Cardiac fibroblast (primary cell): ENCODE measurements at regions not wholly inside any gene's neighbourhood (a gene's known extent, or its start where the extent isn't known, plus 50 kb on each side); places are given as distances from the start of the nearest gene placed in this dataset.

Experiments used
- DNase-seq, 2 donors: peaks; one replicate each; pipeline versions ENCODE4 v3.0.0 to v3.0.0-alpha.2; 2010; ENCODE audit warnings: low read depth in 2 of 2
- H3K4me3 ChIP-seq, 2 donors: replicated peaks in 1 of 2; 1 replicate in 1 of 2; 2 replicates in 1 of 2; pipeline ENCODE4 v1.5.1; 2011; ENCODE audit warnings: low read depth in 2 of 2, low read length in 2 of 2, mild to moderate bottlenecking in 2 of 2, moderate library complexity in 1 of 2
- TF ChIP-seq, protein P1 (sequence below): IDR thresholded peaks from one replicate; pipeline ENCODE4 v1.5.1; 2011; ENCODE audit warnings: low read depth, mild to moderate bottlenecking, low read length, inconsistent platforms

DNA sequence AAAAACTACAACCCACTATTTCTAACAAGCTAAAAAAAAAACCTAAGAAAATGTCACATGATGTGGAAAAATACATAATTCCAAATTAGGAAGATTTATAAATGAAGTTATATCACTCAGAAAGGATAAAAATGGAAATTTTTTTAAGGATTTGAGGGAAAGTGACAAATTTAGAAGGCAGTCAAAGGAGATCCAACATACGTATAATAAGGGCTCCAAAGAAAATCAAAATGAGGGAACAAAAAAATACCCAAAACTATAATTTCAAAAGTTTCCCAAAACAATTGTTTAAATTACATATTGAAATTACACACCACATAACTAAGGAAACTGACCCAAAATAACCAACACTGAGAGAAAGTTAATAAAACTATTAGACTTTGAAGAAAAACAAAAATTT is 381.1 kb upstream of the KAZN start:
- TF ChIP-seq, protein P1, sequence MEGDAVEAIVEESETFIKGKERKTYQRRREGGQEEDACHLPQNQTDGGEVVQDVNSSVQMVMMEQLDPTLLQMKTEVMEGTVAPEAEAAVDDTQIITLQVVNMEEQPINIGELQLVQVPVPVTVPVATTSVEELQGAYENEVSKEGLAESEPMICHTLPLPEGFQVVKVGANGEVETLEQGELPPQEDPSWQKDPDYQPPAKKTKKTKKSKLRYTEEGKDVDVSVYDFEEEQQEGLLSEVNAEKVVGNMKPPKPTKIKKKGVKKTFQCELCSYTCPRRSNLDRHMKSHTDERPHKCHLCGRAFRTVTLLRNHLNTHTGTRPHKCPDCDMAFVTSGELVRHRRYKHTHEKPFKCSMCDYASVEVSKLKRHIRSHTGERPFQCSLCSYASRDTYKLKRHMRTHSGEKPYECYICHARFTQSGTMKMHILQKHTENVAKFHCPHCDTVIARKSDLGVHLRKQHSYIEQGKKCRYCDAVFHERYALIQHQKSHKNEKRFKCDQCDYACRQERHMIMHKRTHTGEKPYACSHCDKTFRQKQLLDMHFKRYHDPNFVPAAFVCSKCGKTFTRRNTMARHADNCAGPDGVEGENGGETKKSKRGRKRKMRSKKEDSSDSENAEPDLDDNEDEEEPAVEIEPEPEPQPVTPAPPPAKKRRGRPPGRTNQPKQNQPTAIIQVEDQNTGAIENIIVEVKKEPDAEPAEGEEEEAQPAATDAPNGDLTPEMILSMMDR: no peak
- DNase-seq: peak in 1 of 2 donors; percentile 2
- no peak overlapping the region for H3K4me3 ChIP-seq

DNA sequence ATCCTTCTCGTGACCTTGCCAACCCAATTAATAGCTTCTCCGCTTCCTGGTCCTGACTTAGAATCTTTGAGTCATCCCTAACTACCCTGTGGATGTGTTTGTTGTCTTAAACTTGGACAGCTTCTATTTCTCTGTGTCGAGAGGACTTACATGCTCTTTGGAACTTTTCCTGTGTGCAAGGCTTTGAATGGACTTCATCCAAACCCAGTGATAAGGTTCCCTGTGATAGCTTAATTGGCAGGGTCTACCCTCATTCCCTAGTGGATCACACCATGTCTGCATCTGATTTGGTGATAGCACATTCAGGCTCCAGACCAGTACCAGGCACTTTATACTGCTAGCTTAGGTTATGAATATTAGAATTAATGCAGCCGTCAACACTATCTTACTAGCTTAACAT is 378.2 kb upstream of the KAZN start:
- TF ChIP-seq, protein P1: no peak
- DNase-seq: peak in 1 of 2 donors; percentile 44
- H3K4me3 ChIP-seq: no peak overlapping the region

DNA sequence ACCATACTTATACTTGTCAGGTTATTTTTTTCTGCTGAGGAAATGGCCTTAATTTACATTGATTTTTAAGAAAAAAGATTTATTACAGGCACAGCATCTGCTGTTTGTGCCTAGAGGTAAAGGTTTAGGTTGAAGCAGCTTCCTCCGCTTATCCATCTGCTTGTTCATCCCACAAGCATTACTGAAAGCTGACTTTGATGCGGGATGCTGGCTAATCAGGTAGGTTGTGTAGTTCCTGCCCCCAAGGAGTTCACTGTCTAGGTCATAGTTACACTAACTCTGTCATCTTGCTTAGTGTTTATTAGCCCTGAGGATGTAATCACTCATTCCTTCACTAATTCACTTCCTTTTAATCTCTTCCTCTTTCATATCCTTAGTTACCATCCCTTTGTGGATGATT is 377.7 kb upstream of the KAZN start:
- H3K4me3 ChIP-seq: no peak overlapping the region
- no peak for DNase-seq
- TF ChIP-seq, protein P1: no peak

DNA sequence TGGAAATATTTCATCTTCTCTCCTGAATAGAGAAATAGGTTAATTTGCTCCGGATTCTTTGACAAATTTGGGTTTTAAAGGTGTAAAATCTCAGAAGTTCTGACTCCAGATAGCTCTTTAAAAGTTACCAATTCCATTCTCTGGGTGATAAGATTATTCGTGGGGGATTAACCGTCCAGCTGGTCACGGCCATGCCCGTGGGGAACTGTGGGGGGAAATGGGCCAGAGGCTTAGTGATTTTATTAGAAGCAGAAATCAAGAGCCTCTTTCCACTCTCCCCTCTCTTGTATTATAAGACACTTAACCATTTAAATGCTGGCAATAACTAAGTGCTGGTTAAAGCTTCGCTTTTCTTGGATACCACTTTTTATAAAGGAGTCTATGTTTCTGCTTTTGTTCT is 376.4 kb upstream of the KAZN start:
- no peak overlapping the region for H3K4me3 ChIP-seq
- TF ChIP-seq, protein P1: no peak
- no peak for DNase-seq

DNA sequence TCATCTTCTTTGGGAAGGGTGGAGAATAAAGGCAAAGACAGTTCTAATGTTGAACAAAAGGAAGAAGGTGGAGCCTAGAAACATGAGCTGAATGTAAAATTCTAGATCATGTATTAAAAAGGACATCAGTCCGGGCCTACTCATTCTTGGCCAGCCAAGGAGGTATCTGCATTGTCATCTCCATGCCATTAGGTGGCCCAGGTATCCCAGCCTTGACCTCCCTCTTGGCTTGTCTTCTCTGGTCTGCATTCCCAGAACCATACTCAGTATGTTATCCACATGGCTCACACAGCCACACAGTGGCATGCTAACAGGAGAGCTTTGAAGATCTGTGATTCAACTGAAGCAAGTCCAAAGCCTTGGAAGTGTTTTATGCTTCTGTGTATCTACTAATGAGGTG is 369.8 kb upstream of the KAZN start:
- TF ChIP-seq, protein P1: no peak

DNA sequence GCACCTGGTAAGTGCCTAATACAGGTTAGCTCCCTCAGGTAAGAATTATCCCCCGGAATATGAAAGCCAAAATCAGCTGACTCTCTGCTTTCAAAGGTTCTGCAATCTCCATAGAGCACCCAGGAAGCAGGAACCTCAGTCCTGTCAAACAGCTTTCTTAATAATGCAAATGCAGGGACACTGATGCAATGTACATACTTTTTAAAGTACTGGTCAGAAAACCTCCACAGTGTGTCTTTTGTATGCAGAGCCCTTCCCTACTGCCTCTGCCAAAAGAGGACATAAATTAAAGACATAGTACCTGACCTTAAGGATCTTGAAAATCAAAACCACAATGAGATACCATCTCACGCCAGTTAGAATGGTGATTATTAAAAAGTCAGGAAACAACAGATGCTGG is 365.0 kb upstream of the KAZN start:
- TF ChIP-seq, protein P1: no peak
- no peak for DNase-seq
- H3K4me3 ChIP-seq: no peak overlapping the region

More for the DNA sequence above, 369.8 kb upstream of the KAZN start:
- DNase-seq: no peak
- H3K4me3 ChIP-seq: no peak overlapping the region

DNA sequence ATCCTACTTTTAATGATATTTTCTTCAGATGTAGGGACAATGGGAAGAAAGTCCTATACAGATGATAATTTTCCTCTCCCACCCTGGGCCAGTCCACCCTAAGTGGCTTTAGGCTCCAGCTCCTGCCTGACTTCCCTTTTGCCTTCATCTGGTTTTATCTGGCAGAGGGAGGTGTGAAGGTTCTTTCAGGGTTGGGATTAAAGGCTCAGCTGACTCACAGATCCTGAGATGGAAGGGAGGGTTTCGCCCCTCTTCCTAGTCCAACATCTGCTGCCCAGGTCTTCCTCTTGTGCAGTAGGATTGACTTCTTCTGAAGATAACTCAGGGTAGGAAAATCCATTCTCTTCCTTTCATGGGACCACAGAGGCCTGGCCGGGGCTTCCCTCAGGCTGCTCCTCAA is 362.4 kb upstream of the KAZN start:
- no peak overlapping the region for H3K4me3 ChIP-seq
- no peak for DNase-seq
- TF ChIP-seq, protein P1: no peak
